Activated CD8-positive, alpha-beta T cell treated with anti-CD3 and anti-CD28 coated beads, Interleukin-2, amount 10 ng/mL, durations not matched to agents 7 days and 5 days (primary cell): ENCODE measurements at regions not wholly inside any gene's neighbourhood (a gene's known extent, or its start where the extent isn't known, plus 50 kb on each side); places are given as distances from the start of the nearest gene placed in this dataset.
"Not testable (repeated sequence)": the region's sequence is repeated elsewhere in the genome, so short reads cannot be mapped to it uniquely, and the experiment has no call there.

Experiments used
- ATAC-seq: fragments of 150-1000 bp; cut with Tn5 transposase; one replicate; pipeline ENCODE4 v1.10.0; 2021; ENCODE audit warnings: moderate library complexity
- CTCF ChIA-PET: fragments of 350-600 bp; sonication (Branson Sonifier 250); formaldehyde crosslinking; loops from one replicate; lab custom pipeline; 2021; ENCODE audit warnings: antibody characterized with exemption; lab: Charles Lee
- POLR2A ChIA-PET: fragments of 350-600 bp; sonication (Branson Sonifier 250); formaldehyde crosslinking; loops from one replicate; lab custom pipeline; 2021; ENCODE audit warnings: antibody characterized with exemption; lab: Charles Lee
- DNase-seq: peaks from one replicate; pipeline ENCODE4 v3.0.0-alpha.2; 2020
- H3K27ac Mint-ChIP-seq: one replicate; pipeline ENCODE4 v1.8.0; 2021; ENCODE audit warnings: mild to moderate bottlenecking, mixed read lengths
- H3K27me3 Mint-ChIP-seq: one replicate; pipeline ENCODE4 v1.8.0; 2021; ENCODE audit warnings: low read depth, mixed read lengths
- H3K36me3 Mint-ChIP-seq: one replicate; pipeline ENCODE4 v1.8.0; 2021; ENCODE audit warnings: low read depth, mixed read lengths
- H3K4me1 Mint-ChIP-seq: one replicate; pipeline ENCODE4 v1.8.0; 2021; ENCODE audit warnings: low read depth, mixed read lengths
- H3K4me3 Mint-ChIP-seq: one replicate; pipeline ENCODE4 v1.8.0; 2021; ENCODE audit warnings: mild to moderate bottlenecking, mixed read lengths
- H3K9me3 Mint-ChIP-seq: one replicate; pipeline ENCODE4 v1.8.0; 2022; ENCODE audit warnings: mixed read lengths; ENCODE audit not compliant: insufficient read depth

DNA sequence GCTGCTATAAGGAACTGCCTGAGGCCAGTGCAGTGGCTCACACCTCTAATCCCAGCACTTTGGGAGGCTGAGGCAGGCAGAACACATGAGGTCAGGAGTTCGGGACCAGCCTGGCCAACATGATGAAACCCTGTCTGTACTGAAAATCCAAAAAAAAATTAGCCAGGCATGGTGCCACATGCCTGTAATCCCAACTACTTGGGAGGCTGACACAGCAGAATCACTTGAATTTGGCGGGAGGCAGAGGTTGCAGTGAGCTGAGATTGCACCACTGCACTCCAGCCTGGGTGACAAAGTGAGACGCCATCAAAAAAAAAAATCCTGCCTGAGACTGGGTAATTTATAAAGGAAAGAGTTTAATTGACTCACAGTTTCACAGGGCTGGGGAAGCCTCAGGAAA is 247.1 kb upstream of the GHR start:
- H3K27ac Mint-ChIP-seq, H3K4me1 Mint-ChIP-seq, H3K27me3 Mint-ChIP-seq, H3K9me3 Mint-ChIP-seq, DNase-seq, H3K36me3 Mint-ChIP-seq, H3K4me3 Mint-ChIP-seq, POLR2A ChIA-PET, ATAC-seq, CTCF ChIA-PET: not testable (repeated sequence)

DNA sequence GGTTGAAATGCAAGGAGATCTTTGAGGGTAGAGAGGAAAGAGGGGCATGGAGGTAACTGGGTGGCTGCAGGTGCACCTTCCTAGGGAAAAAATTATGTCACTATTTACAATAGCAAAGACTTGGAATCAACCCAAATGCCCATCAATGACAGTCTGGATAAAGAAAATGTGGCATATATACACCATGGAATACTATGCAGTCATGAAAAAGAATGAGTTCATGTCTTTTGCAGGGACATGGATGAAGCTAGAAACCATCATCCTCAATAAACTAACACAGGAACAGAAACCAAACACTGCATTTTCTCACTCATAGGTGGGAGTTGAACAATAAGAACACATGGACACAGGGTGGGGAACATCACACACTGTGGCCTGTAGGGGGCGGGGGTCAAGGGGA is 243.4 kb upstream of the GHR start:
- H3K36me3 Mint-ChIP-seq, ATAC-seq, DNase-seq, H3K27ac Mint-ChIP-seq, POLR2A ChIA-PET, H3K4me3 Mint-ChIP-seq, H3K9me3 Mint-ChIP-seq, H3K4me1 Mint-ChIP-seq, H3K27me3 Mint-ChIP-seq: not testable (repeated sequence)
- CTCF ChIA-PET = interaction anchor here (0.6 kb wide), 1 partner anchor 86 kb away, joined by 3 read pairs; no protein-coding TSS in a partner anchor

DNA sequence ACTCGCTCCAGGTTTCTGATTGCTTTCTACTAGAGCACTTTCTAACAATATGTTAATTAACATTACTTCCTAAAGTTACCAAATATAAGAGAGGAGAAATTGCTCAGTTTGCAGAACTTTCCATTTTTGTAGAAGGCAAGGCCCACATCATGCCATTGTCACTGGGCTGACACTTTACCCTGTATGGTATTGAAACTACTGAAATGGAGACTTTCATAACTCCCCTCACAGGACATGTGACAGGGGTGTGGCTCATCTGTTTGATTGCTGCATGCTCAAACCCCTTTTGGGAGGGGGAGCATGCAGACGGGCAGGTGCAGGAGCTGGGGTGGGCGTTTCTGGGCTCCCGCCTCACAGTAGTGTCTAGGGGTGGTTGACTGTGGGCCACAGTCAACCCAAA is 206.3 kb upstream of the GHR start:
- ChIA-PET POLR2A (no interaction called here), CTCF (no interaction called here)
- H3K36me3 Mint-ChIP-seq = no peaks in the 10 kb centered on the region
- H3K9me3 Mint-ChIP-seq = no peaks in the 10 kb centered on the region
- no peak overlapping the region for H3K27ac Mint-ChIP-seq
- no peak for ATAC-seq
- H3K4me3 Mint-ChIP-seq = no peak overlapping the region
- no peak for DNase-seq
- no peaks in the 10 kb centered on the region for H3K27me3 Mint-ChIP-seq
- no peaks in the 10 kb centered on the region for H3K4me1 Mint-ChIP-seq

DNA sequence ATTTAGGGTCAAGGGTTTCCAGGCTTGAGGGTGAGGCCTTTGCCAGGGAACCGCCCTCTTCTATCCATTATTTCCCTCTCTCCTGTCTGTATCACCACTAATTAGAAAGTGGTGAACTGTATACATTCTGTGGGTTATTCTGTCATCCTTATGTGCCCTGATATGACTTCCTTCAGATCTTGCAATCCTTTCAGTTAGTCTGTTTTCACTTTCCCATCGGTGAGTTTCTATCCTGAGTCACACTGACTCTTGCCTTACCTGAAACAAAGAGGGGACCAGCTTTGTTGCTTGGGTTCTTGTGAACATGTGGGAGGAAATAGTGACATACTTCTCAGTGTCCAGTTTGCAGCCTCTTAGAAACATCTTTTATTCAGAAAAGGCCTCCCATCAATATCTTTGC is 205.4 kb upstream of the GHR start:
- DNase-seq (no peak), ATAC-seq (no peak)
- Mint-ChIP-seq H3K4me3 (no peak overlapping the region), H3K9me3 (no peaks in the 10 kb centered on the region), H3K4me1 (no peaks in the 10 kb centered on the region), H3K27me3 (no peaks in the 10 kb centered on the region), H3K36me3 (no peaks in the 10 kb centered on the region), H3K27ac (no peak overlapping the region)
- ChIA-PET POLR2A (no interaction called here), CTCF (no interaction called here)

DNA sequence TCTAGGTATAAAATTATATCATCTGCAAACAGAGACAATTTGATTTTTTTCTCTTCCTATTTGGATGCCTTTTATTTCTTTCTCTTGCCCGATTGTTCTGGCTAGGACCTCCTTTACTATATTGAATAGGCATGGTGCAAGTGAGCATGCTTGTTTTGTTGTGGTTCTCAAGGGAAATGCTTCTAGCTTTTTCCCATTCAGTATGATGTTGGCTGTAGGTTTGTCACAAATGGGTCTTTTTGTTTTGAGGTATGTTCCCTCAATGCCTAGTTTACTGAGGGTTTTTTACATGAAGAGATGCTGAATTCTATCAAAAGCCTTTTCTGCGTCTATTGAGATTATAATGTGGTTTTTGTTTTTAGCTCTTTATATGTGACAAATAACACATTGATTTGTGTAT is 198.2 kb upstream of the GHR start:
- Mint-ChIP-seq H3K27ac (no peak overlapping the region), H3K27me3 (no peaks in the 10 kb centered on the region), H3K4me3 (no peak overlapping the region), H3K4me1 (no peaks in the 10 kb centered on the region), H3K9me3 (no peaks in the 10 kb centered on the region), H3K36me3 (no peaks in the 10 kb centered on the region)
- ChIA-PET CTCF (no interaction called here), POLR2A (no interaction called here)
- ATAC-seq (no peak), DNase-seq (no peak)

DNA sequence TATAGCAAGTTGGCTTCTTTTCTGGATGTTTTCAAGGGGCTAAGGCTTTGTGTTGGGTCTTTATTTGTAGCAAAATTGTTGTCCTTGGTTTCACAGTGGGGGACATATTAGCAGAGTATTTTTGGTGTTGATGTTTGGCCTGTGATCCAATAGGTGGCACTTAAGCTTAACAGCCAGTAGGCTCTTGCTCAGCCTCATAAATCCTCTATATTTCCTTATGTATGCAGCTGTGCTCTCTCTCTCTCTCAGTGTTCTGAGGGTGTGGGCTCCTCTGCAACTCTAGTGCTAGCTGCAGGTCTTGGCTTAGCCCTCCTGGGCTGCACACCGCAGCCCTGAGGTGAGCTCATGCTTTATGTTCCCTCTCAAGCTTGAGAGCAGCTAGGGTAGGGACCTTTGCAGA is 195.0 kb upstream of the GHR start:
- POLR2A ChIA-PET = no interaction called here
- H3K9me3 Mint-ChIP-seq = no peaks in the 10 kb centered on the region

DNA sequence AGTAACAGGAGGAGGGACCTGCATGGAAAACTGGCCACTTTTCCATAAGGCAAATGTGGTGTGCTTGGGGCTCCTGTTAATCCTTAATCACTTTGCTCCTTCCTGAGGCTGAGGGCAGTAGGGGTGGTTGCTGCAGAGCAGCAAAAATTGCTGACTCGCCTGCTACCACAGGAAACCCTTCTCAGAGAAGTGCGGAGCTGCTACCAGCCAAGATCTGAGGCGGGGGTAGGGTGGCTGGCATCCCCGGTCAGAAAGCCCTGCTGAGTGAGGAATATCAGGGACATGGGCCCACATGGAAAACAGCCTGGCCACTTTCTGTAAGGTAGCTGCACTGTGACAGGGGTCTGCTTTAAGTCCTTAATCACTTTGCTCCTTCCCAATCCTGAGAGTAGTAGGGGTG is 192.4 kb upstream of the GHR start:
- Mint-ChIP-seq H3K4me3 (no peak overlapping the region), H3K4me1 (no peaks in the 10 kb centered on the region), H3K27me3 (no peaks in the 10 kb centered on the region), H3K9me3 (no peaks in the 10 kb centered on the region), H3K27ac (no peak overlapping the region), H3K36me3 (no peaks in the 10 kb centered on the region)
- ChIA-PET CTCF (no interaction called here), POLR2A (no interaction called here)
- DNase-seq (no peak), ATAC-seq (no peak)

More for the DNA sequence above, 195.0 kb upstream of the GHR start:
- no peak overlapping the region for H3K4me3 Mint-ChIP-seq
- H3K36me3 Mint-ChIP-seq = no peaks in the 10 kb centered on the region
- no peak for DNase-seq
- CTCF ChIA-PET = no interaction called here
- no peak for ATAC-seq
- H3K27ac Mint-ChIP-seq = no peak overlapping the region
- H3K27me3 Mint-ChIP-seq = no peaks in the 10 kb centered on the region
- H3K4me1 Mint-ChIP-seq = no peaks in the 10 kb centered on the region

DNA sequence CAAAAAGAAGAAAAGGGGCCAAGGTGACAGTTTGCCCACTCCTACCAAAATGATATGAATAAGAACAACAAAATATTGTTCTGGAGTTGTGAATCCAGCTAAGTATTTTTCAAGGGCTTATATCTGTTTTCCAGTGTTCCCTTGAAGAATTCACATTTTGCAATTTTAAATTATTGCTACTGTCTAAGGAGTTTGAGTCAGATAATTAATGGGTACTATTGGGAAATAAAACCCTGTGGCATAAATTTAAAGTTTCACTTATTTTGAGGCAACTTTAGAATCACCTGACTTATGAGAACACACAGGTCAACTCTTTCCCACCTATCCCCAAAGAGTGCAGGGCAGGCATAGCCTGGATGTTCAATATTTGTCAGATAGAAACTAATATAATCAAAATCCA is 188.0 kb upstream of the GHR start:
- no peaks in the 10 kb centered on the region for H3K9me3 Mint-ChIP-seq
- H3K4me1 Mint-ChIP-seq = no peaks in the 10 kb centered on the region
- ChIA-PET CTCF (no interaction called here), POLR2A (no interaction called here)
- H3K27me3 Mint-ChIP-seq = no peaks in the 10 kb centered on the region
- ATAC-seq (no peak), DNase-seq (no peak)
- no peak overlapping the region for H3K4me3 Mint-ChIP-seq
- H3K36me3 Mint-ChIP-seq = no peaks in the 10 kb centered on the region
- H3K27ac Mint-ChIP-seq = no peak overlapping the region

DNA sequence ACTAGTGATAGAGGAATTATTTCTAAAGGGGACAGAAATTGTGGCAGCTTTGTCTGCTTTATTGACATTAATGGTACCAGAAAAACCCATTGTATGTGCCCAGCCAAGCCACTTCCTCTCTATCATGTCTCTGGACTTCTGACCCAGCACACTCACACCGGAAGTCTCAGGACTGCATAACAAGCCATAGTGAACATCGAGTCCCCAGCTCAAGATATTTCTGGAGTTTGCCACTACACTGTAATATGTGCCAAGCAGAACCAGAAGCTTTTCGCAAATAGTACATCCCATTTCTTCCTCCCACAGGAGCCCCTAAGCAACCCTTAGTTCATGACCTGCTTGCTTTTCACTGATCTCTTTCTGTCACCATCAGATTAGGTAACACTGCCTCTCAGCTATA is 187.4 kb upstream of the GHR start:
- no peaks in the 10 kb centered on the region for H3K36me3 Mint-ChIP-seq
- H3K27me3 Mint-ChIP-seq = no peaks in the 10 kb centered on the region
- ChIA-PET POLR2A (no interaction called here), CTCF (no interaction called here)
- ATAC-seq = no peak
- no peak overlapping the region for H3K4me3 Mint-ChIP-seq
- no peak overlapping the region for H3K27ac Mint-ChIP-seq
- H3K4me1 Mint-ChIP-seq = no peaks in the 10 kb centered on the region
- H3K9me3 Mint-ChIP-seq = no peaks in the 10 kb centered on the region
- no peak for DNase-seq

DNA sequence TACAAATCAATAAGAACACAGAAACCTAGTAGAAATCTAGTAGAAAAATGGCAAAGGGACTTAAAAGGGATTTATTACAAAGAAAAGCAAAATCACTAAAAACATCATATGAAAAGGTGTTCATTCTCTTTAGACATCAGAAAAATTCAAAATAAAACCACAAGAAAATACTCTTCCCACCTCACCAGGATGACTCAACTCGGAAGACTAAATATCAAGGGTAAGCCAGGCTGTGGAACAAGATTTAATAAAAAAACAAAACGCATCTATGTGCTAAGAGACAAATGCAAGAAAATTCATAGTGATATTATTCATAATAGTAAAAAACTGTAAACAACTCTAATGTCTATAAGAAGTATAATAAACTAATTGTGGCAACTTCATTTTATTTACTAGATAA is 181.6 kb upstream of the GHR start:
- Mint-ChIP-seq H3K9me3 (no peaks in the 10 kb centered on the region), H3K27me3 (no peaks in the 10 kb centered on the region), H3K27ac (no peak overlapping the region), H3K4me1 (no peaks in the 10 kb centered on the region), H3K36me3 (no peaks in the 10 kb centered on the region), H3K4me3 (no peak overlapping the region)
- ATAC-seq = no peak
- ChIA-PET CTCF (no interaction called here), POLR2A (no interaction called here)
- no peak for DNase-seq

DNA sequence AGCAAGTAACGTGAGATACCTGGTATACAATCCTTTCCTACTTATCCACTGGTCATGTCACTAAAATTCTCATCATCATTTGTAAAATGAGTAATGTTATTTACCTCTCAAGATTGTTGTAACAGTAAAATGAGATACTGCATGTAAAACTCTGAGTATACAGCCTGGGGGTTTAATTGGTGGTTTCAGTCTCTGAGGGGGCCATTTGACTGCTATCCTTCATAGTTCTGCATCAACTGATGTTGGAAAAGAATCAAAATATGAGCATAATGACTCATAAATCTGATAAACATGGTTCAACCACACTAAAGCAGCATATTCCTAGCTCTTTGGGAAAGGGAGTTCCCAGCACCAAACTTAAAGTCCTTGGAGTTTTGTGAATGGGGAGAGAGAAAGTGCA is 181.0 kb upstream of the GHR start:
- CTCF ChIA-PET = no interaction called here
- Mint-ChIP-seq H3K9me3 (no peaks in the 10 kb centered on the region), H3K36me3 (no peaks in the 10 kb centered on the region), H3K4me1 (no peaks in the 10 kb centered on the region), H3K4me3 (no peak overlapping the region), H3K27ac (no peak overlapping the region), H3K27me3 (no peaks in the 10 kb centered on the region)
- no peak for DNase-seq
- no peak for ATAC-seq
- POLR2A ChIA-PET = no interaction called here

DNA sequence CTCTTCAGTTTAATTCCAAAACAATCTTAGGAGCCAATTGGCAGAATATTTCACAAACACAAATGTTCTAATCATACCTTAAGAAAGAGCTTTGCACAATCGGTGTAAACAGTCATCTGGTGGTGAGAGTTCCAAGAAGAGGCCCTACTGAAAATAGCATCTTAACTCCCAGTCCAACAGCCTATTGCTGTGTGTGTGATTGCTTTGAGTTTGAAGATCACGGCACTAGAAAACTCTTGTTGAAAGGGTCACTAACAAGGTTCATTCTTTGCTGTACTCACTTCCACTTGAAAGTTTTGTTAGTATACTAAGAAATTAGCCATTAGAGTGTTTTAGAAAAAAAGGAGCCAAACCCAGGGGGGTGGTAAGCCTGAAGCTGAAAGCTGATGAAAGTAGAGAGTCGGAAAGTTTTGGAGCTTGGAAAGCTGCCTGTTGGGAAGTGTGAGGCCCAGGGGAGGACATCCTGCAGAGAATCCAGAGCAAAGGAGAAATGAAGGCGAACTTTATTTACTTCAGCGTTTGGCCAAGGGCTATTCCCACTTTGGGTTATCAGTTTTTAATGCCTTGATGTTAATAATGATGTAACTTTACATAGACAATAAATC is 180.3 kb upstream of the GHR start:
- Mint-ChIP-seq H3K27me3 (no peaks in the 10 kb centered on the region), H3K27ac (no peak overlapping the region), H3K9me3 (no peaks in the 10 kb centered on the region), H3K4me1 (no peaks in the 10 kb centered on the region), H3K36me3 (no peaks in the 10 kb centered on the region), H3K4me3 (no peak overlapping the region)
- CTCF ChIA-PET = no interaction called here
- ATAC-seq (no peak), DNase-seq (no peak)
- POLR2A ChIA-PET = no interaction called here

DNA sequence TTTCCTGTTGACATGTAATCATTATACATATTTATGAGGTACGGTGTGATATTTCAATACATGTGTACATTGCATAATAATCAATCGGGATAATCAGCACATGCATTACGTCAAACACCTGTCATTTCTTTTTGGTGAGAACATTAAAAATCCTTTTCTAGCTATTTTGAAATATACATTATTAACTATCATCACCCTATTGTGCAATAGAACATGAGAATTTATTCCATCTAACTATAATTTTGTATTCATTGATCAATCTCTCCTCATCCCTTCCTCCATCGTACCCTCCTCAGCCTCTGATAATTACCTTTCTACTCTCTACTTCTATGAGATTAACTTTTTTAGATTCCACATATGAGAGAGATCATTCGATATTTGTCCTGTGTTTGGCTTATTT is 170.9 kb upstream of the GHR start:
- POLR2A ChIA-PET = no interaction called here
- CTCF ChIA-PET = no interaction called here
- no peaks in the 10 kb centered on the region for H3K9me3 Mint-ChIP-seq
- H3K27ac Mint-ChIP-seq = no peak overlapping the region
- H3K36me3 Mint-ChIP-seq = no peaks in the 10 kb centered on the region
- ATAC-seq = no peak
- no peaks in the 10 kb centered on the region for H3K4me1 Mint-ChIP-seq
- DNase-seq = no peak
- no peak overlapping the region for H3K4me3 Mint-ChIP-seq
- H3K27me3 Mint-ChIP-seq = no peaks in the 10 kb centered on the region
